GM18517 (cell line): ENCODE measurements at regions not wholly inside any gene's neighbourhood (a gene's known extent, or its start where the extent isn't known, plus 50 kb on each side); places are given as distances from the start of the nearest gene placed in this dataset.
A peak's percentile ranks its signal among the peaks of the same experiment; 100 is the strongest.
"Not testable (repeated sequence)": the region's sequence is repeated elsewhere in the genome, so short reads cannot be mapped to it uniquely, and the experiment has no call there.

Experiments
- ATAC-seq: cut with Tn5 transposase; IDR thresholded peaks from one replicate; pipeline ENCODE4 v1.9.1; 2021; ENCODE audit warnings: mild to moderate bottlenecking, moderate library complexity; ENCODE audit not compliant: unreplicated experiment

GRCh38 chr14:34049187-34049586 is 98.3 kb upstream of the EGLN3 start:
- ATAC-seq, result not testable (repeated sequence)

GRCh38 chr14:34046799-34047520 is 96.1 kb upstream of the EGLN3 start:
- no peak for ATAC-seq

- no peak for ATAC-seq
Observed at GRCh38 chr14:34044666-34045306, 93.9 kb upstream of the EGLN3 start.

GRCh38 chr14:34044373-34044637 is 93.4 kb upstream of the EGLN3 start:
- no peak for ATAC-seq

- ATAC-seq, result peak; percentile 89
Observed at GRCh38 chr14:34043627-34044372, 92.9 kb upstream of the EGLN3 start.

GRCh38 chr14:34041220-34041619 is 90.3 kb upstream of the EGLN3 start:
- ATAC-seq, result no peak

GRCh38 chr14:34040766-34041165 is 89.9 kb upstream of the EGLN3 start:
- no peak for ATAC-seq

DNA sequence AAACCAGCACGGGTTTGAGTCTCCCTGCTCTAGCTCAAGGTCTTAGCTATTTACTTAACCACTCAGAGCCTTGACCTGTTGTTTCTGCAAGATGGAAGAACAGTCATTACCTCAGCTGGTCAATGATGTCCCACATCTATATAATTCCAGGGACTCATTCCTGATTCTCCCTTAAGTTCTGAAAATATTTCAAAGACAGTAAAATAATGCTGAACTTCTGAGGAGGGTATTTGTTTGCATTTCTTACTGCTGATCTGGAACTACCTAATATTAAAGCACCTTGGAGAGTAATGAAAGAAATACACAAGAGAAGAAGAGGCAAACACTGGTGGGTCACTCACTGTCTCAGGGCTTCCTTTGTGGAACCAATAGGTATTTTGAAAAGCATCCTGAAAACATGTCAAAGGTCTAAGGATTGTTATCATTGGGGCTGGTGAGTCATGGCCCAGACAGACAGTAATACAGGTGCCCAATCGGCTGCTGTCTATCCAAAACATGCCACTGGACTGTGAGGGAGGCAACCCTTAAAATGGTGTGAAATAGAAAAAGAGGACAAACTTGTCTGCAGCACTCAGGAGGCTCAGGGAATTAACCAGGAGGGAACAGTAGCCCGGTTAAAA is 88.7 kb upstream of the EGLN3 start:
- no peak for ATAC-seq

DNA sequence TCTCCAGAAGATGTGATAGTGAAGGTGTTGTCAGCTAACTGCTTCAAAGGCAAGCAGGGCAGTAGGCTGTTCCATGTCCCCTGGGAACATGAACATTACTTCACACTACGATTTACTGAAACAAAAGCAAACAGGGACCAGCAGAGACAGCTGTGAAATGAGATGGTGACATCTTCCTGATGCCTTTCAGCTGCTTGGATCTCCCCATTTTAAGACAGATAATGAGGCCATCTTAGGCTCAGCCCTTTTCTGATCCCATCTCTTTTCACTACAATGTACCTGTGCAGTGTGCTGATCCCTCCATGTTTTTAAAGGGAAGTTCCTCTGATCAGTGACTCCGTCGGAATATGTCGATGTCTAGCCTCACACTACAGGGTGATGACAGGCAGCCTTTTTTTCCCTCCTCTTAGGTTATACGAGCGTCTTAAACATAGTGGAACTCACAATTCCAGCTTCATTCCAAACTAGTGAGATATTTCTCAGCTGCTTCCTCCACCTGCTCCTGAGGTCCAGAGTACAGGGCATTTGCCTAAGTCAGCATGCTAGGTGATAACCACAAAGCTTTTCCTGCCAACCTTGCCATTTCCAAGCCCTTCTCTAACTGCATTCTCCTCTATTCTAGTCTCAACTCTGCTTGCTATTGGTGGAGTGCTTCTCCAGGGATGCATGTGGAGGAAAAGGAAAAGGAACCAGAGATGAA is 87.6 kb upstream of the EGLN3 start:
- ATAC-seq, result no peak

GRCh38 chr14:34036319-34036766 is 85.5 kb upstream of the EGLN3 start:
- no peak for ATAC-seq

GRCh38 chr14:34035934-34036250 is 85.0 kb upstream of the EGLN3 start:
- no peak for ATAC-seq

- no peak for ATAC-seq
Observed at GRCh38 chr14:34035177-34035933, 84.5 kb upstream of the EGLN3 start.

GRCh38 chr14:34034447-34035176 is 83.7 kb upstream of the EGLN3 start:
- ATAC-seq, result no peak

DNA sequence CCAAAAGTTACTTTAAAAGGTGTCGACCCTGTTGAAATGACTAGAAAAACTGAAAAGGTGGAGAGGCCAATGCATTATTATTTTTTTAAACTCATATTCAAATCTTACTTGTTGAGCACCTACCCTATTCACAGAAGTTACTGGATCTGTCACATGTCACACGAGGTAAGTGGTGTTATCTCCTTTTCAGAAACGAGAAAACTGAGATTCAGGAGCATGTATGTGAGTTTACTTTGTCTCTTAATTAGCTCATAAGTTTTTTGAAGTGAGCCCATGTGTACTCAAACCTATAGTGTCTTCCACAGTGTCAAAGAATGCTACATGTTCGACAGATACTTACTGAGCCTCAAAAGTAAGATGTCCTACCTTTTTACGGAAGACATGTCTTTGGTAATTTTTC is 81.8 kb upstream of the EGLN3 start:
- ATAC-seq, result no peak

DNA sequence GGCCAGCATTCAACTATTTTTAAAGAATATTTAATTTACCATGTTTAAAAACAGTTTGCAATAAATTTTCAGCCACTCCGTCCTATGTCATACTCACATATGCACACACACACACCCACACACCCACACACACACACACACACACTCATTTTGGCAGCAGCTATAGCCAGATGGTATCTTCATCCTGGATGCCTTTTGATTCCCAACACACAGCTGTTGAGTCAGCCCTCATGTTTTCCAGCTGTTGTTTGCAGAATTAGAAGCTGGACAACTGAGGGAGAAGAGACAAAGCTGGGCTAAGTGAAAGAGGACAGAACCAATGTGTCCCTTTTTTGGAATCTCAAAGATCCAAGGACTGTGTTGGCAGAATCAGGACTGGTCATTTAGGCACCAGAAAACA is 80.0 kb upstream of the EGLN3 start:
- no peak for ATAC-seq

GRCh38 chr14:34029921-34030334 is 79.1 kb upstream of the EGLN3 start:
- no peak for ATAC-seq

DNA sequence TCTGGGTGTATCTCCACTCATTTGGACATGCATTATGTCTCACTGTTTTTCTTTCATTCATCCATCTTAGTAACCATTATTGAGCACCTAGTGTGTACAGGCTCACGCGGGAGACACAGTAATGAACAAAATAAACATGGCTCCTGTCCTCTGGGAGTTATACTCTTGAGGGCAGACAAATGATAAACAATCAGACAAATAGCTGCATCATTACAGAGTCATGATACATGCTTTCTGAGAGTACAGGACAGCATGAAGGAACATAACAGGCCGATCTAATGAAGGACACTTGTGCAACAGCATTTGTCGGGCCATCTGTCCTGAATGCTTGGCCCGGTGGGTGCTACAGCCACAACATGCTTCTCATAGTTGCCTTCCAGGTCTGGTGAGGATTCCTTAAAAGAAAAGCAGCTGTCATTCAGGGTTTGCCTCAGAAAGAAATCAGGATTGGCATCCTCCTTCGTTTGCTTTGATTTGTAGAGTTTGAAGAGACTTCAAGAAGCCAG is 77.2 kb upstream of the EGLN3 start:
- ATAC-seq, result no peak

- no peak for ATAC-seq
Observed at GRCh38 chr14:34027130-34027989, 76.5 kb upstream of the EGLN3 start.
